CD14-positive monocyte (primary cell): ENCODE measurements at regions not wholly inside any gene's neighbourhood (a gene's known extent, or its start where the extent isn't known, plus 50 kb on each side); places are given as distances from the start of the nearest gene placed in this dataset.
"Not testable (repeated sequence)": the region's sequence is repeated elsewhere in the genome, so short reads cannot be mapped to it uniquely, and the experiment has no call there.

Source experiments
- DNase-seq, 3 donors: peaks; one replicate each; pipeline ENCODE4 v3.0.0-alpha.2; 2011 to 2022
- H2AFZ ChIP-seq: 2 replicates; pipeline ENCODE4 v1.6.0; 2012; ENCODE audit warnings: mild to moderate bottlenecking, low read depth, low read length, inconsistent platforms; ENCODE audit not compliant: insufficient read depth, poor library complexity, severe bottlenecking
- H3K27ac ChIP-seq, 2 donors: 1 replicate in 1 of 2; 2 replicates in 1 of 2; pipeline ENCODE4 v1.5.1; 2012 to 2013; ENCODE audit warnings: low read length in 2 of 2, control low read depth in 1 of 2, inconsistent platforms in 1 of 2, low read depth in 1 of 2, mild to moderate bottlenecking in 1 of 2
- H3K27me3 ChIP-seq, 2 donors: one replicate each; pipeline versions ENCODE4 v1.6.0 to v1.6.1; 2011 to 2013; ENCODE audit warnings: low read length in 2 of 2; ENCODE audit not compliant: control insufficient read depth in 2 of 2, insufficient read depth in 2 of 2
- H3K36me3 ChIP-seq, 2 donors: replicated peaks in 1 of 2; 1 replicate in 1 of 2; 2 replicates in 1 of 2; pipeline versions ENCODE4 v1.5.1 to v1.6.1; 2012 to 2013; ENCODE audit warnings: low read length in 2 of 2, control low read depth in 1 of 2, inconsistent platforms in 1 of 2, mild to moderate bottlenecking in 1 of 2; ENCODE audit not compliant: insufficient read depth in 2 of 2, control insufficient read depth in 1 of 2
- H3K4me1 ChIP-seq, 2 donors: 1 replicate in 1 of 2; 2 replicates in 1 of 2; pipeline versions ENCODE4 v1.5.1 to v1.6.1; 2012 to 2013; ENCODE audit warnings: low read length in 2 of 2, control low read depth in 1 of 2, inconsistent platforms in 1 of 2, mild to moderate bottlenecking in 1 of 2, moderate library complexity in 1 of 2; ENCODE audit not compliant: insufficient read depth in 2 of 2, control insufficient read depth in 1 of 2
- H3K4me2 ChIP-seq: replicated peaks from 2 replicates; pipeline ENCODE3; 2012; ENCODE audit warnings: low read length, moderate library complexity, mild to moderate bottlenecking; ENCODE audit not compliant: poor library complexity, severe bottlenecking; ENCODE audit errors: extremely low read depth
- H3K4me3 ChIP-seq, 3 experiments: fragments of 200-600 bp in 1 of 3; sonication (generic) in 1 of 3; replicated peaks in 1 of 3; 1 replicate in 2 of 3; 2 replicates in 1 of 3; pipeline ENCODE4 v1.5.1; 2011 to 2013; ENCODE audit warnings: low read length in 3 of 3, mild to moderate bottlenecking in 3 of 3, control low read depth in 2 of 3, low read depth in 2 of 3, inconsistent platforms in 1 of 3, moderate library complexity in 1 of 3
- H3K79me2 ChIP-seq: 2 replicates; pipeline ENCODE4 v1.6.0; 2012; ENCODE audit warnings: mild to moderate bottlenecking, control low read depth, inconsistent platforms, low read length, moderate library complexity; ENCODE audit not compliant: insufficient read depth
- H3K9ac ChIP-seq: 2 replicates; pipeline ENCODE4 v1.6.0; 2017; ENCODE audit warnings: low read length, mild to moderate bottlenecking; ENCODE audit not compliant: insufficient read depth, poor library complexity, severe bottlenecking
- H3K9me3 ChIP-seq, 2 donors: replicated peaks in 1 of 2; 1 replicate in 1 of 2; 2 replicates in 1 of 2; pipeline versions ENCODE4 v1.5.1 to v1.6.1; 2012 to 2013; ENCODE audit warnings: low read length in 2 of 2, control low read depth in 1 of 2; ENCODE audit not compliant: control insufficient read depth in 1 of 2, insufficient read depth in 1 of 2
- H4K20me1 ChIP-seq: 2 replicates; pipeline ENCODE4 v1.6.0; 2012; ENCODE audit warnings: mild to moderate bottlenecking, low read length, control low read depth, moderate library complexity; ENCODE audit not compliant: insufficient read depth
- H3K27ac Mint-ChIP-seq, 7 donors: one replicate each; pipeline ENCODE4 v1.8.0; 2020; ENCODE audit warnings: mild to moderate bottlenecking in 7 of 7, mixed read lengths in 7 of 7, moderate library complexity in 6 of 7, inconsistent platforms in 2 of 7
- H3K27me3 Mint-ChIP-seq, 3 donors: one replicate each; pipeline ENCODE4 v1.8.0; 2021 to 2022; ENCODE audit warnings: low read depth in 3 of 3, mild to moderate bottlenecking in 3 of 3, mixed read lengths in 3 of 3, moderate library complexity in 3 of 3, inconsistent platforms in 1 of 3
- H3K36me3 Mint-ChIP-seq, 2 donors: one replicate each; pipeline ENCODE4 v1.8.0; 2020; ENCODE audit warnings: mixed read lengths in 2 of 2, inconsistent platforms in 1 of 2, mild to moderate bottlenecking in 1 of 2
- H3K4me1 Mint-ChIP-seq: one replicate; pipeline ENCODE4 v1.8.0; 2020; ENCODE audit warnings: mild to moderate bottlenecking, mixed read lengths
- H3K4me3 Mint-ChIP-seq, 2 donors: one replicate each; pipeline ENCODE4 v1.8.0; 2020; ENCODE audit warnings: mild to moderate bottlenecking in 2 of 2, mixed read lengths in 2 of 2, moderate library complexity in 1 of 2
- H3K9me3 Mint-ChIP-seq, 7 donors: one replicate each; pipeline ENCODE4 v1.8.0; 2020 to 2022; ENCODE audit warnings: mixed read lengths in 7 of 7, mild to moderate bottlenecking in 6 of 7, moderate library complexity in 6 of 7, inconsistent platforms in 2 of 7
- WGBS: methylation state at CpG from one replicate; pipeline ENCODE4 v1.1.5; 2013; ENCODE audit warnings: missing lambda C conversion rate; ENCODE audit not compliant: insufficient coverage; 5-methylcytosine and 5-hydroxymethylcytosine counted together
- intact Hi-C, 2 donors: fragments of 100-400 bp; cut with micrococcal nuclease; formaldehyde crosslinking; loops; one replicate each; pipeline versions ENCODE4 v1.15.0 to v1.15.1; 2023
- TF ChIP-seq, protein P1 (sequence below): fragments of 200-600 bp; IDR thresholded peaks from one replicate; pipeline ENCODE4 v1.8.0; 2022; ENCODE audit warnings: antibody characterized with exemption, mild to moderate bottlenecking

GRCh38 chr1:30518186-30518585 lies 205.2 kb downstream of the MATN1 start:
- Histone ChIP-seq H3K79me2 (no peaks in the 10 kb centered on the region), H3K4me1 (no peaks in the 10 kb centered on the region), H3K9me3 (no peaks in the 10 kb centered on the region), H4K20me1 (no peaks in the 10 kb centered on the region), H2AFZ (no peak overlapping the region), H3K27me3 (no peaks in the 10 kb centered on the region), H3K36me3 (no peaks in the 10 kb centered on the region), H3K4me3 (no peak overlapping the region), H3K27ac (no peak overlapping the region), H3K9ac (no peak overlapping the region), H3K4me2 (no peak overlapping the region)
- Mint-ChIP-seq H3K27me3 (peaks cover 7 to 16% (median 13%) of the 10 kb centered on the region in 3 donors), H3K4me3 (no peak overlapping the region), H3K36me3 (no peaks in the 10 kb centered on the region), H3K4me1 (no peaks in the 10 kb centered on the region), H3K27ac (no peak overlapping the region), H3K9me3 (peaks cover 0 to 2% (median 0%) of the 10 kb centered on the region in 7 donors)
- intact Hi-C loops: no loop called here
- WGBS: 56% methylated on average over 2 of the region's 2 CpGs
- TF ChIP-seq, protein P1, sequence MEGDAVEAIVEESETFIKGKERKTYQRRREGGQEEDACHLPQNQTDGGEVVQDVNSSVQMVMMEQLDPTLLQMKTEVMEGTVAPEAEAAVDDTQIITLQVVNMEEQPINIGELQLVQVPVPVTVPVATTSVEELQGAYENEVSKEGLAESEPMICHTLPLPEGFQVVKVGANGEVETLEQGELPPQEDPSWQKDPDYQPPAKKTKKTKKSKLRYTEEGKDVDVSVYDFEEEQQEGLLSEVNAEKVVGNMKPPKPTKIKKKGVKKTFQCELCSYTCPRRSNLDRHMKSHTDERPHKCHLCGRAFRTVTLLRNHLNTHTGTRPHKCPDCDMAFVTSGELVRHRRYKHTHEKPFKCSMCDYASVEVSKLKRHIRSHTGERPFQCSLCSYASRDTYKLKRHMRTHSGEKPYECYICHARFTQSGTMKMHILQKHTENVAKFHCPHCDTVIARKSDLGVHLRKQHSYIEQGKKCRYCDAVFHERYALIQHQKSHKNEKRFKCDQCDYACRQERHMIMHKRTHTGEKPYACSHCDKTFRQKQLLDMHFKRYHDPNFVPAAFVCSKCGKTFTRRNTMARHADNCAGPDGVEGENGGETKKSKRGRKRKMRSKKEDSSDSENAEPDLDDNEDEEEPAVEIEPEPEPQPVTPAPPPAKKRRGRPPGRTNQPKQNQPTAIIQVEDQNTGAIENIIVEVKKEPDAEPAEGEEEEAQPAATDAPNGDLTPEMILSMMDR: no peak
- no peak for DNase-seq

DNA sequence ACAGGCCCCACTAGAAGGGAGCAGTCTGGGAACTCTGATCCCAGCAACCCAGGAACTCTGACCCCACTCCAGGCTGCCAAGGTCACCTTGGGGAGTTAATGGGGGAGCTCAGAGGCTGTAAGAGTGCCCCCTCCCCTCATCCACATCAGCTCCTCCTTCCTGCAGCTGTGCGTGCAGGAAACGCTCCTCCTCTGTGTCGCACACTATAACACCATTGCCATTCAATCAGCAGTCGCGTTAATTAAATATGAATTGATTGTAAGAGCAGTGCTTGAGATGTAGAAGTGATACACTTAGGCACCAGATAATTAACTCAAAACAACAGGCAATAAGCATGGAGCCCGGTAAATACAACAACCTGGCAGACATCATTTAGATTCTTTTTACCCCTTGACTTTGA lies 205.7 kb downstream of the MATN1 start:
- H3K27ac Mint-ChIP-seq, H3K36me3 ChIP-seq, H3K27ac ChIP-seq, H3K4me1 Mint-ChIP-seq, H3K4me1 ChIP-seq, H2AFZ ChIP-seq, H4K20me1 ChIP-seq, H3K79me2 ChIP-seq, H3K9me3 ChIP-seq, H3K4me2 ChIP-seq, H3K36me3 Mint-ChIP-seq, H3K27me3 ChIP-seq, H3K4me3 Mint-ChIP-seq, intact Hi-C loops, DNase-seq, H3K9ac ChIP-seq, H3K4me3 ChIP-seq, H3K9me3 Mint-ChIP-seq: not testable (repeated sequence)
- peaks cover 6 to 13% (median 13%) of the 10 kb centered on the region in 3 donors for H3K27me3 Mint-ChIP-seq
- no CpG with 5 or more reads among the region's 6 CpGs for WGBS

DNA sequence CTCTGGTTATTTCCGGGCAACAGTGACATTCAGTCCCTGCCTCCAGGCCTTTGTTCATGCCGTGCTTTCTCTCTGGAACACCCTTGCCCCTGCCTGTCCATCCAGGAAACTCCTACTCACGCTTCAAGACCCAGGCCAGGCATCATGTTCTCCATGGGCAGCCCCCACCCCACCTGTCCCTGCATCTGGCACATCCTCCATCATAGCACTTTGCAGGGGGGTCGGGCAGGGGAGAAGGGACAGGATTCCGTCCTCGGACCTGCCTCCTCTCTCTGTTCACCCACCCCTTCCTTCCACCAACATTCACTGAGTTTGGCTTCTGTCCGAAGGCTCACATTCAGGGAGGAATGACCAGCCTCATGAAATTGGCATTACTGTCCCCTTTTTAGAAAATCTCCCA lies 206.1 kb downstream of the MATN1 start:
- H3K27ac Mint-ChIP-seq, H3K9ac ChIP-seq, H4K20me1 ChIP-seq, H3K4me1 ChIP-seq, H3K36me3 ChIP-seq, intact Hi-C loops, H3K79me2 ChIP-seq, H2AFZ ChIP-seq, H3K4me3 Mint-ChIP-seq, H3K36me3 Mint-ChIP-seq, H3K27me3 ChIP-seq, H3K9me3 ChIP-seq, H3K4me1 Mint-ChIP-seq, H3K4me2 ChIP-seq, H3K27ac ChIP-seq, H3K4me3 ChIP-seq, H3K9me3 Mint-ChIP-seq, DNase-seq: not testable (repeated sequence)
- peaks cover 2 to 15% (median 11%) of the 10 kb centered on the region in 3 donors for H3K27me3 Mint-ChIP-seq
- 86% methylated on average over 1 of the region's 7 CpGs for WGBS
